ENCODE measurements at regions not wholly inside any gene's neighbourhood (a gene's known extent, or its start where the extent isn't known, plus 50 kb on each side); places are given as distances from the start of the nearest gene placed in this dataset.

DNA sequence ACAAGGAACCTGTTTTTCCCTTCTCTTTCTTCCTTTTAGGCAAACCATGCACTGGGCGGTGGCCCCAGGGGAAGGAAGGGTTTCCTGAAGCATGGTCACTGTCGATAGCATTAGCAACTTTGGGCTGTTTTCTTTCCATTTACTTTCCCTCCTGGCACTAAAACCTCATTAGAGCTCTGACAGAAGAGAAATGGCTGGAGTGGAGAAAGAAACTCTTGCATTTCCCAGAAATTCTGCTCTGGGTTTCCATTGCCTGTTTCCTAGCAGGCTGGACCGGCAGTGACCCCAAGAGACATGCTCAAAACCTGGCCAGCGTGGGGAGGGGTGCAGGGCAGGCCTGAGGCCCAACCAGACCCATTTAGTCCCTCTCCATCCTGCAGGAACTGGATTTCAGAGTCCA lies 230.7 kb upstream of the CCL2 start:
- TF ChIP-seq, protein P1, sequence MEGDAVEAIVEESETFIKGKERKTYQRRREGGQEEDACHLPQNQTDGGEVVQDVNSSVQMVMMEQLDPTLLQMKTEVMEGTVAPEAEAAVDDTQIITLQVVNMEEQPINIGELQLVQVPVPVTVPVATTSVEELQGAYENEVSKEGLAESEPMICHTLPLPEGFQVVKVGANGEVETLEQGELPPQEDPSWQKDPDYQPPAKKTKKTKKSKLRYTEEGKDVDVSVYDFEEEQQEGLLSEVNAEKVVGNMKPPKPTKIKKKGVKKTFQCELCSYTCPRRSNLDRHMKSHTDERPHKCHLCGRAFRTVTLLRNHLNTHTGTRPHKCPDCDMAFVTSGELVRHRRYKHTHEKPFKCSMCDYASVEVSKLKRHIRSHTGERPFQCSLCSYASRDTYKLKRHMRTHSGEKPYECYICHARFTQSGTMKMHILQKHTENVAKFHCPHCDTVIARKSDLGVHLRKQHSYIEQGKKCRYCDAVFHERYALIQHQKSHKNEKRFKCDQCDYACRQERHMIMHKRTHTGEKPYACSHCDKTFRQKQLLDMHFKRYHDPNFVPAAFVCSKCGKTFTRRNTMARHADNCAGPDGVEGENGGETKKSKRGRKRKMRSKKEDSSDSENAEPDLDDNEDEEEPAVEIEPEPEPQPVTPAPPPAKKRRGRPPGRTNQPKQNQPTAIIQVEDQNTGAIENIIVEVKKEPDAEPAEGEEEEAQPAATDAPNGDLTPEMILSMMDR (IDR thresholded peaks at IDR 0.05; ENCODE audit: low read depth, low read length), result no peak
- TF ChIP-seq EZH2phosphoT487 (IDR thresholded peaks at IDR 0.05; ENCODE audit: low read depth), result no peak

Measured in OCI-LY3 (cell line).